ENCODE measurements at regions not wholly inside any gene's neighbourhood (a gene's known extent, or its start where the extent isn't known, plus 50 kb on each side); places are given as distances from the start of the nearest gene placed in this dataset.

GRCh38 chr18:40066368-40066767, 1888.7 kb upstream of the PIK3C3 start:
- no peak for DNase-seq

GRCh38 chr18:40063488-40063887, 1891.5 kb upstream of the PIK3C3 start:
- DNase-seq: no peak

GRCh38 chr18:40061086-40061485, 1893.9 kb upstream of the PIK3C3 start:
- no peak for DNase-seq

GRCh38 chr18:40060562-40060961, 1894.5 kb upstream of the PIK3C3 start:
- no peak for DNase-seq

GRCh38 chr18:40058811-40059570, 1896.0 kb upstream of the PIK3C3 start:
- DNase-seq: no peak

GRCh38 chr18:40056079-40056692, 1898.8 kb upstream of the PIK3C3 start:
- DNase-seq: no peak

- no peak for DNase-seq
Observed at GRCh38 chr18:40055262-40055661, 1899.8 kb upstream of the PIK3C3 start.

- no peak for DNase-seq
Observed at GRCh38 chr18:40049716-40050115, 1905.3 kb upstream of the PIK3C3 start.

GRCh38 chr18:40048886-40049650, 1906.0 kb upstream of the PIK3C3 start:
- no peak for DNase-seq

- DNase-seq: no peak
Observed at GRCh38 chr18:40048253-40048652, 1906.8 kb upstream of the PIK3C3 start.

- DNase-seq: no peak
Observed at GRCh38 chr18:40046596-40046995, 1908.4 kb upstream of the PIK3C3 start.

GRCh38 chr18:40041951-40042350, 1913.1 kb upstream of the PIK3C3 start:
- DNase-seq: no peak

- no peak for DNase-seq
Observed at GRCh38 chr18:40040574-40040973, 1914.5 kb upstream of the PIK3C3 start.

- DNase-seq: no peak
Observed at GRCh38 chr18:40037356-40037755, 1917.7 kb upstream of the PIK3C3 start.

- DNase-seq: no peak
Observed at GRCh38 chr18:40036861-40037260, 1918.2 kb upstream of the PIK3C3 start.

- no peak for DNase-seq
Observed at GRCh38 chr18:40035966-40036365, 1919.1 kb upstream of the PIK3C3 start.

GRCh38 chr18:40032076-40032475, 1923.0 kb upstream of the PIK3C3 start:
- DNase-seq: no peak

GRCh38 chr18:40031435-40031834, 1923.6 kb upstream of the PIK3C3 start:
- no peak for DNase-seq

GRCh38 chr18:40019797-40020392, 1935.1 kb upstream of the PIK3C3 start:
- DNase-seq: no peak

GRCh38 chr18:40018266-40018665, 1936.8 kb upstream of the PIK3C3 start:
- DNase-seq: no peak

GRCh38 chr18:40017021-40017420, 1938.0 kb upstream of the PIK3C3 start:
- DNase-seq: no peak

GRCh38 chr18:40016405-40016804, 1938.6 kb upstream of the PIK3C3 start:
- no peak for DNase-seq

GRCh38 chr18:40013001-40013609, 1941.9 kb upstream of the PIK3C3 start:
- no peak for DNase-seq
